H9 (cell line): ENCODE measurements at regions not wholly inside any gene's neighbourhood (a gene's known extent, or its start where the extent isn't known, plus 50 kb on each side); places are given as distances from the start of the nearest gene placed in this dataset.

Experiments used
- DNase-seq: peaks from one replicate; pipeline ENCODE4 v3.0.0-alpha.2; 2017
- H2AFZ ChIP-seq: one replicate; pipeline ENCODE4 v1.6.1; 2013; ENCODE audit warnings: mild to moderate bottlenecking, low read length, control low read depth, moderate library complexity
- H2AK5ac ChIP-seq: 2 replicates; pipeline ENCODE4 v1.6.1; 2013; ENCODE audit warnings: low read length, control low read depth, mixed read lengths; ENCODE audit not compliant: insufficient read length
- H2BK120ac ChIP-seq: one replicate; pipeline ENCODE4 v1.6.1; 2013; ENCODE audit warnings: low read depth, mild to moderate bottlenecking, low read length, control low read depth, inconsistent platforms; ENCODE audit not compliant: poor library complexity, severe bottlenecking
- H2BK12ac ChIP-seq: 2 replicates; pipeline ENCODE4 v1.6.1; 2013; ENCODE audit warnings: low read length, control low read depth, mixed read lengths, low read depth; ENCODE audit not compliant: insufficient read length
- H2BK15ac ChIP-seq: 2 replicates; pipeline ENCODE4 v1.6.1; 2013; ENCODE audit warnings: low read depth, low read length, control low read depth
- H2BK20ac ChIP-seq: one replicate; pipeline ENCODE4 v1.6.1; 2013; ENCODE audit warnings: low read depth, mild to moderate bottlenecking, low read length, control low read depth, inconsistent platforms; ENCODE audit not compliant: poor library complexity, severe bottlenecking
- H2BK5ac ChIP-seq: 2 replicates; pipeline ENCODE4 v1.6.1; 2013; ENCODE audit warnings: low read length, control low read depth, mixed read lengths; ENCODE audit not compliant: insufficient read length
- H3K14ac ChIP-seq: 2 replicates; pipeline ENCODE4 v1.6.1; 2013; ENCODE audit warnings: low read length, control low read depth; ENCODE audit not compliant: insufficient read depth
- H3K18ac ChIP-seq: 2 replicates; pipeline ENCODE4 v1.6.1; 2013; ENCODE audit warnings: low read depth, mild to moderate bottlenecking, mixed read lengths, low read length, control low read depth; ENCODE audit not compliant: insufficient read length
- H3K23ac ChIP-seq: 2 replicates; pipeline ENCODE4 v1.6.1; 2013; ENCODE audit warnings: low read length, control low read depth, mixed read lengths, low read depth; ENCODE audit not compliant: insufficient read length
- H3K23me2 ChIP-seq: 2 replicates; pipeline ENCODE4 v1.6.1; 2013; ENCODE audit warnings: low read depth, mild to moderate bottlenecking, mixed read lengths, low read length, control low read depth; ENCODE audit not compliant: insufficient read length, poor library complexity, severe bottlenecking
- H3K27ac ChIP-seq: 2 replicates; pipeline ENCODE4 v1.5.1; 2013; ENCODE audit warnings: low read length, control low read depth, mixed read lengths, low read depth; ENCODE audit not compliant: insufficient read length
- H3K27me3 ChIP-seq: 2 replicates; pipeline ENCODE4 v1.6.1; 2013; ENCODE audit warnings: low read length, control low read depth, inconsistent platforms; ENCODE audit not compliant: insufficient read depth
- H3K4ac ChIP-seq: 2 replicates; pipeline ENCODE4 v1.6.1; 2013; ENCODE audit warnings: low read depth, mild to moderate bottlenecking, control low read depth, inconsistent platforms, low read length, moderate library complexity
- H3K4me1 ChIP-seq: 2 replicates; pipeline ENCODE4 v1.6.1; 2013; ENCODE audit warnings: low read length, control low read depth, inconsistent platforms; ENCODE audit not compliant: insufficient read depth
- H3K4me2 ChIP-seq: 2 replicates; pipeline ENCODE4 v1.6.1; 2013; ENCODE audit warnings: low read length, control low read depth, mixed read lengths; ENCODE audit not compliant: insufficient read length, insufficient read depth
- H3K56ac ChIP-seq: 2 replicates; pipeline ENCODE4 v1.6.1; 2013; ENCODE audit warnings: low read depth, mild to moderate bottlenecking, mixed read lengths, low read length, control low read depth; ENCODE audit not compliant: insufficient read length
- H3K79me1 ChIP-seq: 2 replicates; pipeline ENCODE4 v1.6.1; 2013; ENCODE audit warnings: low read depth, mild to moderate bottlenecking, moderate library complexity, low read length, control low read depth, inconsistent platforms; ENCODE audit not compliant: insufficient read depth, poor library complexity, severe bottlenecking
- H3K79me2 ChIP-seq: 2 replicates; pipeline ENCODE4 v1.6.1; 2013; ENCODE audit warnings: low read length, control low read depth, inconsistent platforms; ENCODE audit not compliant: insufficient read depth
- H3K9ac ChIP-seq: 2 replicates; pipeline ENCODE4 v1.6.1; 2013; ENCODE audit warnings: low read length, control low read depth, mixed read lengths; ENCODE audit not compliant: insufficient read length; ENCODE audit errors: extremely low read depth
- H3K9me3 ChIP-seq: one replicate; pipeline ENCODE4 v1.6.1; 2013; ENCODE audit warnings: low read depth, low read length, inconsistent platforms; ENCODE audit not compliant: control insufficient read depth
- H3T11ph ChIP-seq: one replicate; pipeline ENCODE4 v1.6.1; 2013; ENCODE audit warnings: mild to moderate bottlenecking, low read length, control low read depth, inconsistent platforms
- H4K20me1 ChIP-seq: one replicate; pipeline ENCODE4 v1.6.1; 2013; ENCODE audit not compliant: control insufficient read depth, insufficient read length, insufficient read depth
- H4K5ac ChIP-seq: 2 replicates; pipeline ENCODE4 v1.6.1; 2013; ENCODE audit warnings: low read depth, mild to moderate bottlenecking, mixed read lengths, low read length, control low read depth; ENCODE audit not compliant: insufficient read length
- H4K8ac ChIP-seq: replicated peaks from 2 replicates; pipeline ENCODE4 v1.6.1; 2013; ENCODE audit warnings: low read length, control low read depth, mixed read lengths, low read depth; ENCODE audit not compliant: insufficient read length
- H4K91ac ChIP-seq: 2 replicates; pipeline ENCODE4 v1.6.1; 2013; ENCODE audit warnings: low read depth, mild to moderate bottlenecking, moderate library complexity, mixed read lengths, low read length, control low read depth; ENCODE audit not compliant: insufficient read length
- H3K27ac Mint-ChIP-seq, 3 experiments: 2 replicates in 2 of 3; 3 replicates in 1 of 3; pipeline ENCODE4 v1.8.0; 2020 to 2021; ENCODE audit warnings: mixed read lengths in 3 of 3, mild to moderate bottlenecking in 1 of 3, moderate library complexity in 1 of 3
- H3K27me3 Mint-ChIP-seq: 2 replicates; pipeline ENCODE4 v1.8.0; 2021; ENCODE audit warnings: low read depth, mild to moderate bottlenecking, moderate library complexity, mixed read lengths
- H3K36me3 Mint-ChIP-seq, 3 experiments: 2 replicates in 2 of 3; 3 replicates in 1 of 3; pipeline ENCODE4 v1.8.0; 2020 to 2021; ENCODE audit warnings: low read depth in 3 of 3, mixed read lengths in 3 of 3; ENCODE audit not compliant: insufficient read depth in 1 of 3
- H3K4me1 Mint-ChIP-seq, 2 experiments: 2 replicates each; pipeline ENCODE4 v1.8.0; 2020; ENCODE audit warnings: mixed read lengths in 2 of 2
- H3K4me3 Mint-ChIP-seq, 2 experiments: 2 replicates in 1 of 2; 3 replicates in 1 of 2; pipeline ENCODE4 v1.8.0; 2020 to 2021; ENCODE audit warnings: mild to moderate bottlenecking in 2 of 2, mixed read lengths in 2 of 2, moderate library complexity in 1 of 2
- H3K9me3 Mint-ChIP-seq, 2 experiments: 2 replicates in 1 of 2; 3 replicates in 1 of 2; pipeline ENCODE4 v1.8.0; 2020; ENCODE audit warnings: mild to moderate bottlenecking in 2 of 2, mixed read lengths in 2 of 2, moderate library complexity in 1 of 2
- WGBS: extraction: QIAGEN DNeasy Blood & Tissue Kit; methylation state at CpG from one replicate; pipeline ENCODE4 v1.1.7; 2013; ENCODE audit warnings: missing lambda C conversion rate, low lambda C conversion rate, mixed read lengths; ENCODE audit not compliant: insufficient read length; ENCODE audit errors: extremely low coverage; 5-methylcytosine and 5-hydroxymethylcytosine counted together
- TF ChIP-seq, protein P1 (sequence below): fragments of 200-600 bp; sonication (generic); conservative IDR thresholded peaks from 3 replicates; pipeline ENCODE4 v1.8.0; 2021; ENCODE audit warnings: antibody characterized with exemption, mild to moderate bottlenecking

DNA sequence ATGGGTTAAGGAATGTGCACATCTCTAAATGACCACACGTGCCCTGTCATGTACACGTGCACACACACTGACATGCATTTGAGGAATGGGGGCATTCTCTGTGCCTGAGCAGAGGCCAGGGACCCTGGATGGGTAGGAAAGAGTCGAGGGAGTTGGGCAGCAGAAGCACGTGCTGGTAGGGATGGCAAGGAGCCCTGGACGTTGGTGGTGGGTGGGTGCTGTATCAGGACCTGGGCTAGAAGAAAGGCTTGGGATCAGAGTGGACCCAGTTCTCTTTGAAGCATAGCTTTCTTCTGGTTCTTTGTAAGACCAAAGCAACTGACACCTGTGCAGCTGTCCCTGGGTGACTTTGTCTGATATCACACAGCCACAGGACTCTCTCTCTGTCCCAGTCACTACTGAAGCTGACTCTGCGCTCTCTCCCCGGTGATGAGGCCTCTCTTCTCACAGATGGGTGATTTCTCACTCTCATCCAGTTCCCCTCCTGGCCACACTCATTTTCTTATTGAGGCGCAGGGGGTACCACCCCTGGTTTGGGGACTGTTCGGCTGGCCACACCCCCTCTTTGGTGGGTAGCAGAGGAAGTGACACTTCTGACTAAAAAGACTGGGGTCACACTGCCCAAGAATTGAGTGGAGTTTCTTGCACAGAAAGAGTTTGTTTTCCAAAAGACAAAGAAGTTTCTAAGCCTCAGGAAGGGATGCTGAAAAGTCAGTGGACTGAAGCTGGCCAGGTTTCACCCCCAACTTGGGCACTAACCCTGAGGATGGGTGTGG, 171.7 kb upstream of the RTL1 start:
- Histone ChIP-seq H2BK5ac (no peak overlapping the region), H3K14ac (no peak overlapping the region), H3K4me1 (peaks cover 3% of the 10 kb centered on the region; the same call in 1 of the 2 replicates), H2AFZ (no peak overlapping the region), H3K18ac (no peak overlapping the region), H3K27me3 (no peaks in the 10 kb centered on the region; the same call in 1 of the 2 replicates), H2BK20ac (no peak overlapping the region), H2BK120ac (no peak overlapping the region), H3K23me2 (peaks cover 8% of the 10 kb centered on the region), H2BK12ac (no peak overlapping the region), H3T11ph (no peak overlapping the region), H3K27ac (no peak overlapping the region), H2BK15ac (no peak overlapping the region), H4K5ac (no peak overlapping the region), H3K4me2 (no peak overlapping the region), H4K91ac (no peak overlapping the region), H3K79me2 (no peaks in the 10 kb centered on the region), H3K9me3 (no peaks in the 10 kb centered on the region), H4K8ac (no peak overlapping the region), H3K9ac (no peak overlapping the region), H2AK5ac (no peak overlapping the region), H3K4ac (no peak overlapping the region), H3K23ac (no peak overlapping the region), H3K56ac (no peak overlapping the region), H4K20me1 (no peaks in the 10 kb centered on the region), H3K79me1 (no peaks in the 10 kb centered on the region)
- peaks cover 48% of the 10 kb centered on the region for H3K27me3 Mint-ChIP-seq
- H3K4me1 Mint-ChIP-seq: peaks cover 26 to 39% of the 10 kb centered on the region in 2 experiments
- TF ChIP-seq, protein P1, sequence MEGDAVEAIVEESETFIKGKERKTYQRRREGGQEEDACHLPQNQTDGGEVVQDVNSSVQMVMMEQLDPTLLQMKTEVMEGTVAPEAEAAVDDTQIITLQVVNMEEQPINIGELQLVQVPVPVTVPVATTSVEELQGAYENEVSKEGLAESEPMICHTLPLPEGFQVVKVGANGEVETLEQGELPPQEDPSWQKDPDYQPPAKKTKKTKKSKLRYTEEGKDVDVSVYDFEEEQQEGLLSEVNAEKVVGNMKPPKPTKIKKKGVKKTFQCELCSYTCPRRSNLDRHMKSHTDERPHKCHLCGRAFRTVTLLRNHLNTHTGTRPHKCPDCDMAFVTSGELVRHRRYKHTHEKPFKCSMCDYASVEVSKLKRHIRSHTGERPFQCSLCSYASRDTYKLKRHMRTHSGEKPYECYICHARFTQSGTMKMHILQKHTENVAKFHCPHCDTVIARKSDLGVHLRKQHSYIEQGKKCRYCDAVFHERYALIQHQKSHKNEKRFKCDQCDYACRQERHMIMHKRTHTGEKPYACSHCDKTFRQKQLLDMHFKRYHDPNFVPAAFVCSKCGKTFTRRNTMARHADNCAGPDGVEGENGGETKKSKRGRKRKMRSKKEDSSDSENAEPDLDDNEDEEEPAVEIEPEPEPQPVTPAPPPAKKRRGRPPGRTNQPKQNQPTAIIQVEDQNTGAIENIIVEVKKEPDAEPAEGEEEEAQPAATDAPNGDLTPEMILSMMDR: no peak
- no peak overlapping the region for H3K4me3 Mint-ChIP-seq
- H3K36me3 Mint-ChIP-seq: no peaks in the 10 kb centered on the region
- no peaks in the 10 kb centered on the region for H3K9me3 Mint-ChIP-seq
- no CpG with 5 or more reads among the region's 9 CpGs for WGBS
- no peak for DNase-seq
- peak overlapping the region in 1 of 3 experiments; percentile 31; a peak in 2 of 7 replicates for H3K27ac Mint-ChIP-seq
